ENCODE measurements at regions not wholly inside any gene's neighbourhood (a gene's known extent, or its start where the extent isn't known, plus 50 kb on each side); places are given as distances from the start of the nearest gene placed in this dataset.
"Not testable (repeated sequence)": the region's sequence is repeated elsewhere in the genome, so short reads cannot be mapped to it uniquely, and the experiment has no call there.

DNA sequence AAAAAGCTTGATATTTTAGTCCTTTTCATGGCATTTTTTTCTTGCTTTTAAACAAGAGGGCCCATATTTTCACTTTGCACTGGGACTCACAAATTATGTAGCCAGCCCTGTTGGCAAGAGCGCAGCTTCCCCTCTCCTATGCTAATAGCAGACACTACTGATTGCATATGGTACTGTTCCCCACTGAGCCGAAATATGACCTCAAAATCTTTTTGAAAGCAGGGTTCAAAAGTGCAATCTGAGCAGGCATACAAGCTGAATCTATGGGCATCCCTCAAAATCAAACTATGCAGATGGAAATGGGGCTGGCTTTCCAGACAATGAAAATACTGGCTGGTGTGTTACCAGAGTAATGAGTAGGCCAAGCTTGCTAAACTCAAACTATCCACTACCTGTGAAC is 225.2 kb upstream of the SETMAR start:
- no peak for DNase-seq

DNA sequence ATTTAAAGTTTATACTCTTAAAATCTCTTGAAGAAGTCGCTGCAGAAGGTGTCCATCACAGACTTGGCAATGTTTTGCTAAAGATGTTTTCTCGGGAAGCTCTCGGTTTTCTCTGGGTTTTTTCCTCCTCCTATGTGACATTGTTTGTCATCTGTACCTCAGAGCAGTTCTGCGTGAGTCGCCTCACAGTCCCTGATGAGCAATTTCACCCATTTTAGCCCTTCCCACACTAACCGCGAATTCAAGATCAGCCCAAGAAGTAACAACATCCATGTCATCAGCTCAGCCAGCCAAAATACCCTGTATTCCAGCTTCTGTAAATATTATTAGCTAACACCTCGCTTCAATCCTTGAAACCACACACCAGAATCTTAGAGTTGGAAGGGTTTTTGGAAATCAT is 224.3 kb upstream of the SETMAR start:
- no peak for DNase-seq

DNA sequence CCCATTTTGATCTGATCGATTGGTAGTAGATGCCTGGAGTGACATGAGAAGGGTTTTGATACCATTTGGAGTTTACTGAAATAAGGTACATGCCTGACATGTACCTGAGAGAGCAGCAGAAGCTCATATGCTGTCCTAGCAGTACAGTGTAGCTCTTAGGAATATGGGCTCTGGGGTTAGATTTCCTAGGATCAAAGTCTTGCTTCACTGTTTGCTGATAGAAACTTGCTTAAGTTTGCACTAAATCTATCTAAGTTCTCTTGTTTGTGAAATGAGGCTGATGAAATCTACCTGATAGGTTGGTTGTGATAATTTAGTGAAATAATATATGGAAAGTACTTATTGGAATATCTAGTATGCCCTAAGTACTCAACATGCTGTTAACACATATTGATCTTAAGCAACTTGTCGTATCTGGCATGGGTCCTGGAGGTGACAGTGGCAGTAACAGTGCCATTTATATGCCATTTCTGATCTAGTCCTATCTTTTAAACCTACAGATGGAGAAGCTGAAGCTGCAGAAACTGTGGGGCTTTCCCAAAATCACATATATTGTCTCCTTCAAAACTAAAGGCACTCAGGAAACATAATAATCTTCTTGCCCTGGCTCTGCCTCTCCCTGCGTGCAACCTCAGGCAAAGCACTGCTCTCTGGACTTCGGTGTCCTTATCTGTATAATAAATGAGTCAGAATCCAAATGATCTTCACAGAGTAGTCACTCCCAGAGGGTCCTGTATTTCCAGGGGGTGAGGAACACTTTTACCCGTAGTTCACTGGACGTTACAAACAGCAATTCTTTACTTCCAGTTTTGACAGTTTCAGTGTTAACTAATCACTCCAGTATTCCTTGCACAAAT is 223.6 kb upstream of the SETMAR start:
- DNase-seq = no peak

DNA sequence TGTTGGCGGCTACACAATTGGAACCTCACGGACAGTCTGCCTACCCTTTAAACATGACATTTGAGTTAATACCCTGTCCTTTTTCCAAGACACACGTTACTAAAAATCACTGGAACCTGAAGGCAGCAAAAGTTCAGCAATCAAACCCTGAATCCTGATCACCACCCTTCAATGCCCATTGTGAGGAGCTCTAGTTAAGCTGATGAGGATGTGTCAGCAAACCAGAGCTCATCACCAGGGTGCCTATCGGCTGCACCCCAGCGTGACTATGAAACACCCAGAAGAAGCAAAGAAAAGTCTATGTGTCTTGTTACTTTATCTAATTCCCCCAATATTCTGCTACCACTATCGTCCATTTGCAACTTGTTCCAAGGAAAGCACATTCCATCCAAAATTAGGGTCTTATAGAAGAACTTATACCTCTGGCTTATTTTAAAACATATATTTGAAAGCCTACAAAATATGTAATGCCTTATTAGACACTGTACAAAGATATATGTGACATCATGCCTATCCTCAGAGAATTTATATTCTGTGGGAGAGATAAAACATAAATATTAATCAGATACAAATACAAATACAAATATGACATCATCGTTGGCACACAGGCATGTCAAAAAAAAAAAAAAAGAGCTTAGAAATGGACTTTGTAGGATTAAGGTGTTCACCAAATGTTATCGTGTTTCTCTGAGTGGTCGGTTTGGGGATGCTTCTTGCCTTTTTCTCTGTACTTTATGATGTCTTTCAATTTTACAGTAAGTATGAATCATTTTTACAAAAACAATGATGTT is 219.7 kb upstream of the SETMAR start:
- no peak for DNase-seq

DNA sequence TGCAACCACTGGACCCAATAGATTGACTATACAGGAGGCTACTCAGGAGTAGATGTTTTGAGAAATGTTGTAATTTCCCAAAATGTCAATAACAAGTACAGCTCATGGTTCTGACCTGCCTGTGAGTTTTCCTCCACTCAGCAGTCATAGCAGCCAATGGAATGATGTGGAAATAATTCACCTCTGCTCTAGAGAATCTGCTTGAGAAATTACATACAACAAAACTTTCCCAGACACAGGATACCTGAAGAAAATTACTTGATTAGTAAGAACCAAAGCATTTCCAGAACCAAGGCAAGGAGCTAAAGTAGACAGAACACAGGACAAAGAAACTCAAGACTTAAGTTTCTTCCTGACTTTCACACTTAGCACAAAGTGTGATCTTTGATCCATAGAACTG is 218.9 kb upstream of the SETMAR start:
- no peak for DNase-seq

DNA sequence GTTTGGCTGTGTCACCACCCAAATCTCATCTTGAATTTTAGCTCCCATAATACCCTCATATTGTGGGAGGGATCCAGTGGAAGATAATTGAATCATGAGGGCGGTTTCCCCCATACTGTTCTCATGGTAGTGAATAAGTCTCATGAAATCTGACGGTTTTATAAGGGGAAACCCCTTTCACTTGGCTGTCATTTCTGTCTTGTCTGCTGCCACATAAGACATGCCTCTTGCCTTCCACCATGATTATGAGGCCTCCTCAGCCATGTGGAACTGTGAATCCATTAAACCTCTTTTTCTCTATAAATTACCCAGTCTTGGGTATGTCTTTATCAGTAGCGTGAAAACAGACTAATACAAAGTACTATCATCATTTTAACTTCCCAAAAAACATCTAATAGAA is 216.5 kb upstream of the SETMAR start:
- DNase-seq = not testable (repeated sequence)

DNA sequence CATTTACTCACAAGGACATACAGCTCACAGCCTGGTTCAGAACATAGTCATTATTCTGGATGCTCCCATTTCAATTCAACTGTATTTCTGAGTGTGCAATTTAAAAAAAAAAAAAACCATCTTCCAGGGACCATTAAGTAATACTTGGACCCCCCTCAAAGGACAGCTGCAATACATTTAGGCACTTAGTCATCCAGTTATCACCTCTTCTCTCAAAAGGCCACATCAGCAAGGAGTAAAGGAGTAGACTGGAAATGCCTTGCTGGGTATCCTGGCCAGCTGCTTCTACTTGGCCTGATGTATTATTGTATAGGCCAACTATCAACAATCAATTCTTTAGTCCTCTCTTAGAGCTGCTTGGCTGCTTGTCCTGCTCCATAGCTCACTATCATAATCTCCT is 211.4 kb upstream of the SETMAR start:
- no peak for DNase-seq

DNA sequence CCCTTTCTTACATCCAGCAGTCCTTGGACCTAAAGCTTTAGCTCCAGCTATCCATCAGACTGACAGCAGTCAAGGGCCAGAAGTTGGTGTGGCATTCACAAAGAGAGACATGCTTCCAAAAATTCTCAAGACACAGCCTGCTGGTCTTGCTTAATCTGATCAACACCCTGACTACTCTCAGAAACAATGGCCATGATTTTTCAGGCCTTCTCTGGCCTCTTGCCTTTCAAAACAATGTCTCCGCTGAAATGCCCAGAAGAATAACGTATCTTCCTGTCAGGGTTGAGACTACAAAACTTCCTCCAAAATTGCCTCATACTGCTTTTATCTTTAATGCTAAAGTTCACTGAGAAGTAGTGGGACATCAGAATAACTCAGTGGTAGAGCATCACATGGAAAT is 205.4 kb upstream of the SETMAR start:
- DNase-seq = no peak

DNA sequence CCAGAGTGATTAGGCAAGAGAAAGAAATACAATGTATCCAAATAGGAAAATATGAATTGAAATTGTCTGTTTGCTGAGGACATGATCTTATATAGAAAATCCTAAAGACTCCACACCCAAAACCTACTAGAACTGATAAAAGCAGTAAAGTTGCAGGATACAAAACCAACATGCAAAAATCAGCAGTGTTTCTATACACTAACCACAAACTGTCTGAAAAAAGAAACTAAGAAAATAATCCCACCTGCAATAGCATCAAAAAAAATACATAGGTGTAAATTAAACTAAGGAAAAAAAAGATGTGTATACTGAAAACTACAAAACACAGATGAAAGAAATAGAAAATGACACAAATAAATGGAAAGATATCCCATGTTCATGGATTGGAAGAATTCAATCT is 203.6 kb upstream of the SETMAR start:
- DNase-seq = no peak

DNA sequence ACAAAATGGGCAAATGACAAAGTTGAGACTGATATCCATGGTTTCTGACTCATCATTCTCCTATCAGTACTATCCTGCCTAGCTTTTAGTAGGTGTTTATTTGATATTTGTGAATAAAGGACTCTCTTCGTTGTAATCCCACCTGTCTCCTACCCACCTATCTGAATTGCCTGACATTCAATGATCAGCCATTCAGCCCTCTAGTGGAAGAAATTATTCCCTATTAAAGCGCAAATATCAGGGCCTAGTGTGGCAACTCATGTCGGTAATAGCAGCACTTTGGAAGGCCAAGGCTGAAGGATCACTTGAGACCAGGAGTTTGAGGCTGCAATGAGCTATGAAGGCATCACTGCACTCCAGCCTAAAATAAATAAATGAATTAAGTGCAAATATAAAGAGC is 195.7 kb upstream of the SETMAR start:
- no peak for DNase-seq

DNA sequence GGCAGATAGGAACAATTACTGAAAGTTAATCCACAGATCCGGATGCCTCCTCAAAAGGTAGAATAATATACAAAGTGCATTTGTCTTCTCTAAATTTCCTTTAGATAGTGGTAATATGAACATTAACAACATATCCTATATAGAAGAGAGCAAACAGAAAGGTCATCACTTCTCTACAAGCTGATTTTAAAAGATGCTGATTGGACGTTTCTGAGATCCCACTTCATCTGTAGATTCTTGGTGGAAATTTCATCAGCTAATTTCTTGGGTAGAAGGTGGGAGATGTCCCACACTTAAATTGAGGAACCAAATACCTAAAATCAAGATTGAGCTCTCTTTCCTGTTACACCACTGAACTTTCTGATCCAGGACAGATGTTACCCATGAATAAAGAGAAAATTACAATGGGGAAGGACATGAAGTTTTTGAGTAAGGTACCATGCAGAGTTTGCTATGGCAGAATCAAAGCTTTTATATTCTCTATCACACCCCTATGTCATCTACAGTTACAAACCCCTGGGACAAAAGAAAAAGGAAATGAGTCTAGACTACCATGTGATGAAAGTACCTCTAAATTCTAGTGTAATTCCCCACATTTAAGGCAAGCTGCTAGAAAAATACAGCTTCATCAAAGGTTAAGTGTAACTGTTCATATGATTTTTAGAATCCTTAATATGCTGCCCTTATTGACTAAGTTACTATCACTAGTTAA is 189.2 kb upstream of the SETMAR start:
- DNase-seq = no peak

DNA sequence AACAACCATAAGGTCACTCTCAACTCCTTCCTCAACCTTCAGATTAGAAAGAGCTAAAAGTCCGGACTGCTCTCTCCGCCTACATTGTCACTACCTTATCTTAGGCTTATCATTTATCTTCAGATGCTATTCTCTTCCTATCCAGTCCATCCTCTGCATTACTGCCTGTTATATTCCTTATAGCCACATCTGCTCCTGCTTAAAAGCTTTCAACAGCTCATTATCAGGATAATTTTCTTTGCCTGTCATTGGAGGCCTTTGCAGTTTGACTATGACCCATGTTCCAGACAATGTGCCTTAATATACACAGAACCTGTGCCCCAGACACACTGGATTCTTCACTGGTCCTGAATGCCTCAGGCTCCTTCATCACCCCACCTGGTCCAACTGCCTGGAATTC is 184.1 kb upstream of the SETMAR start:
- no peak for DNase-seq

DNA sequence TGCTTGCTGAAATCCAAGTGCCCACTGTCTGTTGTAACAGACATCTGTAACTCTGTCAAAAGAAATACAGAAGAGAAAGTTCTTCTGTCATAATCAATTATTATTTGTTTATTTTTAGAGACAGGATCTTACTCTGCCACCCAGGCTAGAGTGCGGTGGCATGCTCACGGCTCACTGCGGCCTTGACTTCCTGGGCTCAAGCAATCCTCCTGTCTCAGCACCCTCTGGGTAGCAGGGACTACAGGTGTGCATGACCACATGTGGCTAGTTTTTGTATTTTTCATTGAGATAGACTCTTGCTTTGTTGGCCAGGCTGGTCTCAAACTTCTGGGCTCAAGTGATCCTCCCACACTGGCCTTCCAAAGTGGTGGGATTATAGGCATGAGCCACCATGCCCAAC is 177.6 kb upstream of the SETMAR start:
- no peak for DNase-seq

DNA sequence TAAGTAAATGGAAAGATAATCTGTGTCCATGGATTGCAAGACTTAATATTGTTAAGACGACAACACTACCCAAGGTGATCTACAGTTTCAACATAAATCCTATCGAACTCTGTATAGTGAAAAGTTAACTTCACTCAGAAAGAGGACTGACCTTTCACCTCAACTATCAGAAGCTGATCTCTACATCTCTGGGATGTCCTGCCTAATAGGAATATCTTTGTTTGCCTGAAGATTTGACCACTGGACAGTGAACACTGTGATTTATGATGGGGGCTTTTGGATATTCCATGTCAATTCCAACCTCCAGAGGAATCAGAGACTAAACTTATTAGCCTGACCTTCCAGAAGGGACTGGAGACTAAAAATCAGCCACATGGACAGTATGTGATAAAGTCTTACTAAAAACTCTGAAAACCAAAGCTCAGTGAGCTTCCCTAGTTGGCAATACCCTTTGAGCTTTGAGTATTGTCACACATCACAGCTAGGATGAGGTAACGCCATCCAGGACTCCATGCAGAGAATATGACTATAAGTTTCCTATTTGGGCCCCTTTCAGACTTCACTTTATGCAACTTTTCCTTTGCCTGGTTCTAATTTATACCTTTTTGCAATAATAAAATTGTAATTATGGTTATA is 164.9 kb upstream of the SETMAR start:
- DNase-seq = no peak

DNA sequence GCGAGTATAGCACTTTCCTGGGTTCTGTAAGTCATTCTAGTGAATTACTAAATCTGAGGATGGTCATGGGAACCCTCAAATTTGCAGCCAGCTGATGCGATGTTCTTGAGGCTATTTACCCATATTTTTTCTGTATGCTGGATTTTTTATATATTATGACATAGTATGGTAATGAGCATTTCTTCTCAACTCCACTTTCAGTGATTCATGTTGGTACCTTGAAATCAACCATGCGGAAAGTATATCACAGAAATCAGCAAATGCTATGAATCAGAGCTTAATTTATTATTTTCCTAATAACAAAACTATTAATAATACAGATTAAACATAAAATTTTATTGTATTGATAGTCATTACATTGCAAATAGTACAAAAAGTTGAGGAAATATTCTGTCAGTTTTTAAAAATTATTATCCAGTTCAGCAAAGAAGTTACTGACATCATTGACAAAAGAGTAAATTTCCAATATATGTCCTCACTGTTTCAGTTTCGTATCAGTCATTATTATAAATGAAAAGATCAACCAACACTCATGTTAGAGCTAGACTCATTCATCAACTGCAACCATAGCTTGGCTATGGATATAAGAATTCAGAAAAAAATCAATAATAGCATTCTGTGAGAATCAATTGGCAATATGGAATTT is 164.3 kb upstream of the SETMAR start:
- no peak for DNase-seq

DNA sequence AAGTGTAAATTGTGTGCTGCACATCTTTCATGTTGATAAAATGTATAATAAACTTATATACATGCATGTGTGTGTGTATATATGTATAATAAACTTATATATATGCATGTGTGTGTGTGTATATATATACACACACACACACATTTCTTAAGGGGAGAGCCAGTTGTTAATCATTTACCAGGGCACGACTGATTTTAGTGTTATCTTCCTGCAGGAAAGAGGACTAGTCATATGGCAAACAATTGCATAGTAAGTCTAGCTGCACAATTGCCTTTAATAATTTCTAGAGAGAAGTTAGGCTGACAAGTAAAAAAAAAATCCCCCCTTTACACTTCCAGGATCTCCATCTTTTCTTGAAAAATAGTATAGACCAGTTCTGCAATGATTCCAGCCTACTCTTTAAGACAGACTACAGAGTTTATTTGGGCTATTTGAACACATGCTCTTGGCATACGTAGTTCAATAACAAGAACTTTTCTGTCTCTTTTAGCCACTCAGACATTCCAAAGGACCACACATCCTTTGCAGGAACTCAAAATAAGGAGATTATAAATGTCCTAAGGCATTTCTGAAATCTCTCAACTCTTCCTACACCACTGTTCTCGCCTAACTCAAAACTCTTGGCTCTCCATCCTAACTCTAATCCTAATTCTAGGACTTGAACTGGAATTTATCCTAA is 163.6 kb upstream of the SETMAR start:
- DNase-seq = no peak

DNA sequence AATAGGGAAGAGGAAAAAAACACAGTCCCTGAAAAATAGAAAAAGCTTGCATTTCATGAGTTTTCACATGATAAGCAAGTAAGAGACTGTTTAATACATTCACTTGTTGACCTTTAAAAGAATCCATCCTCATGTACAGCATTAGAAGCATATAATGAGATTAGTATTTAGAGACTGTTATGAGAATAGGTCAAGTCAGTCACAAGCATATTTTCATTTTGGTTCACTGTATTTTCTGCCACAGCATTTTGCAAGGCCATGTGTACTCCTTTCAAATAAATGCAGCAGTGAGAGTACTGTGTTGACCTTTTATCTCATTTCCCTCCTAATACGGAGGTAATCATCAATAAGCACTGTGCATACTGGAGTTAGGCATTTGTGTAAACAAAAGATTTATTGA is 162.2 kb upstream of the SETMAR start:
- DNase-seq = no peak

DNA sequence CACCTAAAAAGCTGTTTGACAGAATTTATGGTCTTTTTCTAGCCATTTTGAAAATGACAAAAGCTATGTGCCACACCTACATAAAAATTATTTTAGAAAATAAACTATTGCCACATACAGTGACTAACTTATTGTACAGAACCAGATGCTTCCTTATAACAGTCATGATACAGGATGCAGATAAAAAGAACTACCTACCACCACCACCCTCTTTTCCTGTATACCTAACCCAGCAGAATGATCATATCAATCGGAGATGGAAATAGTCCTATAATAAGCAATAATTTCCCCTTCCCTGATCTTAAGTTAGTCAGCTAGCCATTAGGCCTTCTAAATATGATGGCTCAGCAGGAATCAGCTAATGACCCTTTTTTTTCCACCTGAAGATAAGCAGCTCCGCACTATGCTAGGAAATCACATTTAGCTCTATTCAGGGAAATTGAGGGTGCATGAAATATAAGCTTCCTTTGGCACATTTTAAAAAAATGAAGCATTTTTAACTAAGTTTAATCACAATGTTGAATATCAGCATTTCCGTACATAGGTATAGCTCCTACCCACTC is 155.5 kb upstream of the SETMAR start:
- no peak for DNase-seq

DNA sequence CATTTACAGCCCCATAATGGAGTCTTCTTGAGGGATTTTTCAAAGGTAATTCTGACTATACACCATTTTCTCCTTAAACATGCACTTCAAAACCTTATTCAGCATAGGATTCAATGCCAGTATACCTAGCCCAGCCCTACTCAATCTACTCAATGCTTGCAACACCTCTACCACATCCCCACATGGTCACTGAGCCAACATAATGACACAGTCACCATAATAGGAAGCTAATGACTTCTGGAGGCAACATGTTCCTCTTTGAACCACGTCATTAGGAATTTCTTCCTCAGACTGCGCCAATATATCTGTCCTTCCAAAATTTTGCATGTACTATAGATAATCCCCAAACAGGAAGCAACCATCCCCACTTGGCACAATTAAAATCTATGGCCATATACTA is 153.9 kb upstream of the SETMAR start:
- no peak for DNase-seq

DNA sequence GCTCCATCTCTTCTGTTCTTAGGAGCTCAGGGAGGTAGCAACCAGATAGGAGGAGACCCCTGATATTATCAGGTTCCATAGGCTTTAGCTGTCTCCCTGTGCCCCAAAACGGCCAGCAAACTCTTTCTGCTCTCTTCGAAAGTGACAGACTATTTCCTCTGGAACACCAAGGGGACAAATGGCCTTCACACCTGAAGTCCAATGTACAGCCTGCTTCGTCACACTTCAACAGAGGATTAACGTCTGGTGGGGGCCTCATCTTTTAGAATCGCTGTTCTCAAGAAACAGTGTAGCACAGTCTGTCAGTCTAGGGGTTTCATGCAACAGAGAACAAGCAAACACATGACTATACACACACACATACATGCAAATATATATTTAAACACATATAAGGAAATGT is 152.4 kb upstream of the SETMAR start:
- no peak for DNase-seq

DNA sequence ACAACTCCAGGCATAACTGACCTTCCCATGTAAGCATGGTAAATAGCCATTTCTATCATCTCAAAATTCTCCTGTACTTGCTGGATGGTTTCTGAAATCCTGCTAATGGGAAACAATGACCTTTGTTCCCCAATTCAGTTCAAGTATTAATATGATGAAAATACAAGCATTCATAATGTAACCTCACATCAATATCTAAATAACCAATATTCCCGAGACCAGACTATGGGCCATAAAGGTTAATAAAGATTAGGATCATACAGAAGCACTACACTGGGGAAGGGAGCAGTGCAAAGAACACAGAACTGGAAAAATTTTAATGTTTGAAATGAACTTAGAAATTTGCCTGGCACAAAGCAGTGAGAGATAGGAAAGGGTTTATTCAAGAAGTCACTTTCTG is 151.3 kb upstream of the SETMAR start:
- DNase-seq = no peak

DNA sequence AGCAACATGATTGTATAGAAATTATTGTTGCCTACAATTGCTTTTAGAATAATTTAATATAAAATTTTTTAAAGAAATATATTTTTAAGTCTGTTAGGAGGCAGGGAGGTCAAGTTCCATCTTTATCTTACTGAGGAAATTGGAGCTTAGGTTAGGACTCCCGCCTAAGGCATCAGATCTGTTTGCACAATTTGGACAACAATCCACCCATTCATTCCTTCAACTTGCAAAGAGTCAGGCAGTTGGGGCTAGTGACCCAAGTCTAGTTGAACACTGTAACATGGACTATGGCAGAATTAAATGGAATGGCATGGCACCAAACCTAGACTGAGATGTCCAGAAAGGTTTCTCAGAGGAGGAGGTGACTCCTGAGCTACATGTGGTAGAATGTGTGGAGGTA is 149.4 kb upstream of the SETMAR start:
- DNase-seq = no peak

All from CD4-positive, alpha-beta T cell treated with Interleukin-17A for 1 hour (primary cell).